KG1 (cell line): ENCODE measurements at regions not wholly inside any gene's neighbourhood (a gene's known extent, or its start where the extent isn't known, plus 50 kb on each side); places are given as distances from the start of the nearest gene placed in this dataset.
A peak's percentile ranks its signal among the peaks of the same experiment; 100 is the strongest.

ENCODE experiments used
- DNase-seq: peaks from one replicate; lab custom pipeline; 2025; lab: John Stamatoyannopoulos, UW

DNA sequence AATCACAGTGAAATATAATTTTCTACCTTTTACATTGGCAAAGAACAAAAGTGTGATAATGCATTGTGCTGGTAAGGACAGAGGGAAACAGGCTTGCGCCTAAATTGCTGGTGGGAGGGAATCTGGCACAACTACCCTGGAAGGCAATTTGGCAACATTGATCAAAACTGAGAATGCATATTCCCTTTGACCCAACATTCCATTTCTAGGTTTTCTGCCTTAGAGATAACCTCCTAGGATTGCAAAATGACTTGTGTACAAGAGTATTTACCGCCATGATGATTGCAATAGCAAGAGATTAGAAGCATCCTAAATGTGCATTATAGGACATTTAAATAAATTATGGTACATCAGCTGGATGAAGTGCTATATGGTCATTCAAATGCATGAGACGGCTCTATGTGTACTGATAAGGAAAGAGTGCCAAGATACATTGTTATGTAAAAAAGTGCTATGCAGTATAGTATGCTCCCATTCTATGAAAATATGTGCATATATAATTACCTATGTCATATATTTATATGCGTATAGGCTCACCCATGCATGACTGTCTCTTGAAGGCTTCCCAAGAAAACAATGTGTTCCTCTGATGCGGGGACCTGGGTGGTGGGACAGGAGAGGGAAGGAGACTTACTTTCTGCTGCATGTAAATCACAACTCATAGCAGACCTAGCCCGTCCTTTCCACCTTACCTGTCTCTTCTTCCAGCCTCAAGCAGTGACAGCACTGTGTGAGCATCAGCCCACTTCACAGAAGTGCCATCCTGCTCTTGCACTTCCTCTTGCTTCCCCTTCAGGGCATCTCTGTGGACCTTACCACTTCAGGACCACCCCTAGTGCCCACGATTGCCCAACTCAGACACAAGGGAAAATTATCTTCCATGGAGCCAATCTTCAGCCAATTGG is 249.9 kb upstream of the TLE3 start:
- DNase-seq: no peak

GRCh38 chr15:70345251-70346019 is 247.7 kb upstream of the TLE3 start:
- DNase-seq: no peak

DNA sequence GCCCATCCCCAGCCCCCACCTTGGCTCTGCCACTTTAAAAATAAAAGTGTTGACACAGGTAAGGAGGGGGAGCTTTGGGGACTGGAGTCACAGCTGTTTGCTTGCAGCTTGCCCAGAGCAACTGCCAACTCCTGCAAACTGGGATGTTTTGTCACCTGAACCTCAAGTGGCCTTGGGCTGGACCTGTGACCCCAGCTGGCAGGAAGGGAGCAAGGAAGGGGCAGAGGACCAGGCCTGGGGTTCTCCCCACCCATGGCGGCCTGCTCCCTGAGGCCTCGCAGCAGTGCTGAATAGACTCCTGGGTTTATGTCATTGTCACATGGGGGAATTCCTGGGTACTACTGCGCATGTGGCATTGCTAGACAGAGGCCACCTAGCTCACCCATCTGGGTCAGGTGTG is 246.9 kb upstream of the TLE3 start:
- DNase-seq: no peak

DNA sequence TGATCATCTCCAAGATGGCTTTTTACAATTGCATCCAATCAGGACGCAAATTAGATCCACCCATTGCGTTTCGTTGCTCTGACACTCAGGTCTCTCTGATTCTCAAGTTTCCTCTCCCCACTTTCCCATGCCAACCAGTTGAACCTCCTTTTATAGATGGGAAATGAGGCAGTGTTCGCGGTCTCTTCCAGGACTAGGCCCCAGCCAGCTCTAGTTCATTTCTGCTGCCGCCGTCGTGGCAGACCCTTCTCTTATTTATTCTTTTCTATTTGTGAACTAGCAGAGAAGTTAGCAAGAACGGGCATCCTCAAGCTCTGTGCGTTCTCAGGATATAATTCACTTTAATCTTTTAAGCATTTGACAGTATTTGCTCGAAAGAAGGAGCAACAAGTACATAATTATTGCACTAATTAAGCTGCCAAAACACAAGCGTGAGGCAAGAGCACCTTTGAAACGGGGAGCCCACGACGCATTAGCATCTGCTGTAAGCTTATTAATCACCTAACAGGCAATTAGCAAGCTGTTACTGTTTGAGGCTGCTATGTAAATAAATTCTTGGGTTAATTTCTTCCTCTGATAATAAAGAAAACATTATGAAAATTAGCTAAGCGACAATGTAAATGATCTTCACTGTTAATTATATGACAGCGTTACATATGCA is 246.4 kb upstream of the TLE3 start:
- no peak for DNase-seq

DNA sequence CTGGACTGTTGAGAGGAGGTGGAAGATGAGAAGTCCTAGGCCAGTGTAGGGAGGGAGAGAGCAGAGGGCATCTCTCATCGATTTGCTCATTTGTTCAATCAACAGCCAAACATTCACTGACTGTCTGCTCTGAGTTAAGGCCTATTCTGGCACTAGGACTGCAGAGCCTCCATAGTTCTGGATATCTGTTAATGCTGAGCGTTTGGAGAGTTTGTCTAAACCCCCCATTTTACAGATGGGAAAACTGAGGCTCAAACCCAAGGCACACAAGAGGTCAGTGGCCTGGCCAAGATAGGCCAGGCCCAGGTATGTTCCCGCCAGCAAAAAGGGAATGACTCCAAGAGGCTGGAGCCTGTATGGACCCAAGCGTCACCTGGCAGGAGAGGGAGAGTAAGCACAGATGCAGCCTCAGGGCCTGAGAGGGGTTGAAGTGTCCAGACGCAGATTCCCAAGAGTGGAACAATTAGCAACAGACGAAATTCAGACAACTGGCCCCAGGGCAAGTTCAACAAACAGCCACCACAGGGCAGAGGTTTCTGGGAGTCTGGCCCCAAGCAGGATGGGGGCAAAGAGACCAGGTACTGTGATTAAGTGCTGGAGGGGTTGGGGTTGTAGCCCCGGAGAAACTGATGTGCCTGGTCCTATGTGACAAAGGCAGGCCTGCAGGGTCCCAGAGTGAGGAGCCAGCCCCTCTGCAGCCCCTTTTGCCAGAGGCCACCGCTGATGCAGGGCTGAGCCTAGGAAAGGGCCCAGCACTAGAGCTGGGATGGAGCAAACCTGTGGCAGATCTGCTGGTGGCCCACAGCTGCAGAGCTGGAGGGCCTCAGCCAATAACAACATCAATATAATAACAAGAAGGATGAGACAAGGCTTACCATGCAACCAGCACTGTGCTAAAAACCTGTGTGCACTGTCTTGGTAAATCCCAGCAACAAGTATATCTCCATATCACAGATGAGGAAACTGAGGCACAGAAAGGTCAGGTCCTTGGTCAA is 245.1 kb upstream of the TLE3 start:
- DNase-seq: no peak

DNA sequence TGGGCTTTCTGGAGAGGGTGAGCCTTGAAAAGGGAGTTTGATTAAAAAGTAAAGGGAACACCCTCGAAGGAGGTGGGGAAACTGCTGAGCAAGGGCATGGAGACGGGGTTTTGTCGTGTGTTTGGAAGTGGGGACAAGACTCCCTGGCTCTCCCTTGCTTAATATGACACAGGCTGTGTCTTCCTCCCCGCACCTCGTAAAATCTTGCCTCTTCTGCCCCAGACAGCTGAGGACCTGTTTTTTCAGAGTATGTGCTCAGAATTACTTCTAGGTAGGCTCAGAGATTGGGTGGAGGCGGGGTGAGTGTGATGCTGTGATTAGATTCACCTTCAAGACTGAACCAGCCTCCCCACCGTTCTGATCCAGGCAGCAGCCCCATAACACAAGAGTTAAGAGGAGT is 244.4 kb upstream of the TLE3 start:
- DNase-seq: no peak

GRCh38 chr15:70341566-70341965 is 243.8 kb upstream of the TLE3 start:
- DNase-seq: no peak

DNA sequence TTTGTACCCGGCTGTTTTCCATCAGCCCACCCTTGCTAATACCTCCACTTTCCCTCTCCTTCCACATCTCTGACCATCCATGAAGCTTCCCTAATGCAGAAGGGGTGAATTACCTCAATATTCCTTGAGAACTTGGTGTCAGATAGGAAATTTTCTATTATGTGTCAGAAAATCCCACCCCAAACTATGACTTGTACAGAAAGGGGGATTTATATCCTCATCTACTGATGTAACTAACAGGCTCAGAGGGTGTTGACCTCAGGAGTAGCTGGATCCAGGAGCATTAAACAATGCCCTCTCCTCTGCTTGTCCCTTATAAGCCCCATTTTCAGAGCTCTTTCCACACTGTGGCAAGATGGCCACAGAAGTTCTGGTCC is 242.8 kb upstream of the TLE3 start:
- DNase-seq: no peak

- DNase-seq: no peak
These were observed 242.1 kb upstream of the TLE3 start for GRCh38 chr15:70339571-70340493.

DNA sequence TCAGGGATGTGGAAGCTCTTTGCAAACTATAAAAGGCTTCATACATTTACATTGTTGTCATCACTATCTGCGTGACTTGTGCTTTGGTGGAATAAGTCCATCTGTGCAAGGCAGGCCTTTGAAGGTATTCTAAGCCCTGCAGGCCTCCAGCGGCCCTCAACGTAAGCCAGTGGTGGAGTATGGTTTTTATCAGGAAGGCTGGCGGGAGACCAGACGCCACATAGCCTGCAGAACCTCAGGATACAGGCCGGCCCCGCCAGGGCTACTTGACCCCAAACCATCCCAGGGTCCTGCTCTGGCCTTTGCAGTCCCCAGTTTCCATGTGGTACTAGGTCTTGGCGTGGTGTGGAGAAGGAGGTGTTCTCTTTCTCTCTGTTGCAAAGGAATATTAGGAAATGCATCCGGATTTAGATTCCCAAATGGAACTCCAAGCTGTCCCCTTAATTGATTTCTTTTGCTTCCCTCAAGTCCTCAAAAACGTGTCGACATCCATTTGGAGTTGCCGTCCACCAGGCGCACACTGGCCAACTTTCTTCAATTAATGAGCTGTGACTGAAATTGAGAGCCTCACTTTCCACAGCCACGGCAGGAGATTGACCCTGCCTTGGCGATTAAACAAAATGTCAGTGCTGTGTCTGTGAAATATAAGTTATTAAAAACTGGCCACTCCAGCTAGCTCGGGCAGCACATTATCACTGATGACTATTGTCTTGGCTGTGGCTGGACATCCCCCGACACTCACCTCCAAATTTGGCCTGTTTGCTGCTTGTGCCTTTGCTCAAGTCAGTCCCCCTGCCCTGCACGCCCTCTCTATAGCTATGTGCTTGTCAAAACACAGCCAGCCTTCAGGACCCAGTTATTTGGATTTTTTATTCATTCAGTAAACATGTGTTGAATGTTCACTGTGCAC is 239.8 kb upstream of the TLE3 start:
- DNase-seq: no peak

- no peak for DNase-seq
These were observed 238.8 kb upstream of the TLE3 start for GRCh38 chr15:70336425-70337009.

GRCh38 chr15:70334286-70334685 is 236.6 kb upstream of the TLE3 start:
- no peak for DNase-seq

GRCh38 chr15:70329179-70329578 is 231.5 kb upstream of the TLE3 start:
- DNase-seq: no peak

GRCh38 chr15:70328679-70329115 is 231.0 kb upstream of the TLE3 start:
- DNase-seq: no peak

GRCh38 chr15:70327856-70328678 is 230.3 kb upstream of the TLE3 start:
- peak; percentile 34 for DNase-seq

- no peak for DNase-seq
These were observed 229.7 kb upstream of the TLE3 start for GRCh38 chr15:70327328-70327855.
